Thoracic aorta (tissue), 2 donors: ENCODE measurements at regions not wholly inside any gene's neighbourhood (a gene's known extent, or its start where the extent isn't known, plus 50 kb on each side); places are given as distances from the start of the nearest gene placed in this dataset.

Experiments used
- ATAC-seq: fragments of 150-250 bp; one replicate; pipeline ENCODE4 v1.8.0; 2017; ENCODE audit warnings: low read depth; ENCODE audit not compliant: insufficient number of reproducible peaks, low FRiP score
- DNase-seq: peaks from one replicate; pipeline ENCODE4 v3.0.0-alpha.2; 2020; ENCODE audit warnings: low spot score
- H3K27ac ChIP-seq, 2 donors: fragments of 200-600 bp; sonication (generic); 1 replicate in 1 of 2; 2 replicates in 1 of 2; pipeline ENCODE4 v1.5.1; 2016; ENCODE audit warnings: mild to moderate bottlenecking in 2 of 2, moderate library complexity in 2 of 2
- H3K27me3 ChIP-seq: fragments of 200-600 bp; sonication (generic); replicated peaks from 2 replicates; pipeline ENCODE4 v1.6.0; 2016; ENCODE audit warnings: mild to moderate bottlenecking; ENCODE audit not compliant: insufficient read depth
- H3K36me3 ChIP-seq: fragments of 200-600 bp; sonication (generic); one replicate; pipeline ENCODE4 v1.5.1; 2016
- H3K4me1 ChIP-seq, 2 donors: fragments of 200-600 bp; sonication (generic); 1 replicate in 1 of 2; 2 replicates in 1 of 2; pipeline versions ENCODE4 v1.5.1 to v1.6.0; 2016; ENCODE audit warnings: low read depth in 2 of 2, mild to moderate bottlenecking in 1 of 2; ENCODE audit not compliant: control insufficient read depth in 1 of 2
- H3K4me3 ChIP-seq: fragments of 200-600 bp; sonication (generic); 2 replicates; pipeline ENCODE4 v1.5.1; 2016; ENCODE audit warnings: mild to moderate bottlenecking
- H3K9me3 ChIP-seq: fragments of 200-600 bp; sonication (generic); 2 replicates; pipeline ENCODE4 v1.5.1; 2016
- CTCF ChIP-seq: fragments of 200-600 bp; sonication (generic); IDR thresholded peaks from one replicate; pipeline ENCODE4 v1.5.1; 2019; ENCODE audit warnings: antibody characterized with exemption

GRCh38 chr16:79899316-79899715 lies 298.8 kb upstream of the MAF start:
- no peak for TF ChIP-seq CTCF
- DNase-seq (no peak), ATAC-seq (no peak)
- no peaks in the 10 kb centered on the region for H3K36me3 ChIP-seq
- H3K9me3 ChIP-seq, result no peaks in the 10 kb centered on the region
- H3K4me3 ChIP-seq, result no peak overlapping the region
- no peak overlapping the region for H3K27ac ChIP-seq
- H3K27me3 ChIP-seq, result no peaks in the 10 kb centered on the region
- H3K4me1 ChIP-seq, result no peaks in the 10 kb centered on the region

DNA sequence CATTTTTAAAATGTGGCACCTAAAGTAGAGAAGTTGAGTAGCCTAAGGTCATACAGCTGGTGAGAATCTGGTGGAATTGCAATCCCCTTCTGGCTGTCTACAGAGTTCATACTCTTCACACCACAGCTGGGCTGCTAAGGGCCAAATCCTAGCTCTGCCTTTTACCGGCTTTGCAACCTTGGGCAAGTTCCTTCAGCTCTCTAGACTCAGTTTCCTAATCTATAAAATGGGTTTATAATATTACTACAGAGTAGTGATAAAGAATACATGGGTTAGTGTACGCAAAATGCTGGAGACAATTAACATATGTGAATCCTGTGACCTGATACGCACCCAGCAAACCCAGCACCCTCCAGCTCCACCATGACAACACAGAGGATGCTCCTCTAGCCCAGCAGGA lies 298.2 kb upstream of the MAF start:
- no peak overlapping the region for H3K27ac ChIP-seq
- H3K27me3 ChIP-seq, result no peaks in the 10 kb centered on the region
- H3K9me3 ChIP-seq, result no peaks in the 10 kb centered on the region
- H3K36me3 ChIP-seq, result no peaks in the 10 kb centered on the region
- H3K4me1 ChIP-seq, result no peaks in the 10 kb centered on the region
- no peak for DNase-seq
- no peak for ATAC-seq
- no peak overlapping the region for H3K4me3 ChIP-seq
- TF ChIP-seq CTCF, result no peak

DNA sequence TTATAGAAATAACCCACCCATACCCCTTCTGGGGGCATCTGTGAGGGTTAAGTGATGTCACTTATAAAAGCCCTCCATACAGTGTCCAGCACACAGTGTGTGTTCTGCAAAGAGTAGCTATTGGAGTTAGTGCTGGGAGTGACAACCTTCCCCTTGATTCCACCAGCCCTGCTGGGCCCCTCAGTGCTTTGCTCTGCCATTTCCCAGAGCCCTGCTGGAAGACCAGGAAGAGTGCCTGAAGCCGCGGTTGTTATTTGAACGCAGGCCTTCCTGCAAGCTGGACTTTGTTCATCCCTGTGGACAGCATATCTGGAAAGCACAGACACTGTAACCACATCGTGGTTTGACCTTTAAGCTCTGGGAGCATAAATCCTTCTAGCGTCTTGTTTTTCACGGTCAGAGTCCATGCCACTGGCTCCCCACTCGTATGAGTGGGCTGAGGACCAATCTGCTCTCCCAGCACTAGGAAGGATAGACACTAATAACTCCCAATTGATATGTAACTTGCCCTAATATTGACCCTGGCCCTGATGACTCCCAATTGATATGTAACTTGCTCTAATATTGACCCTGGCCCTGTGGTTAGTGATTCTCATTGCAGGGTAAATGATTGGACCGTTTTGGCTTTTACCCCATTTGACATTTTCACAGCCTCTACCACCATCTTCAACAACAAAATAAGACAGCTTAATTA lies 297.1 kb upstream of the MAF start:
- Histone ChIP-seq H3K27me3 (no peaks in the 10 kb centered on the region), H3K36me3 (no peaks in the 10 kb centered on the region), H3K4me1 (no peaks in the 10 kb centered on the region), H3K4me3 (no peak overlapping the region), H3K27ac (no peak overlapping the region), H3K9me3 (no peaks in the 10 kb centered on the region)
- ATAC-seq, result no peak
- no peak for TF ChIP-seq CTCF
- DNase-seq, result no peak

GRCh38 chr16:79897104-79897452 lies 296.5 kb upstream of the MAF start:
- no peak for TF ChIP-seq CTCF
- no peaks in the 10 kb centered on the region for H3K9me3 ChIP-seq
- DNase-seq (no peak), ATAC-seq (no peak)
- no peaks in the 10 kb centered on the region for H3K4me1 ChIP-seq
- no peak overlapping the region for H3K4me3 ChIP-seq
- H3K27me3 ChIP-seq, result no peaks in the 10 kb centered on the region
- H3K36me3 ChIP-seq, result no peaks in the 10 kb centered on the region
- H3K27ac ChIP-seq, result no peak overlapping the region

DNA sequence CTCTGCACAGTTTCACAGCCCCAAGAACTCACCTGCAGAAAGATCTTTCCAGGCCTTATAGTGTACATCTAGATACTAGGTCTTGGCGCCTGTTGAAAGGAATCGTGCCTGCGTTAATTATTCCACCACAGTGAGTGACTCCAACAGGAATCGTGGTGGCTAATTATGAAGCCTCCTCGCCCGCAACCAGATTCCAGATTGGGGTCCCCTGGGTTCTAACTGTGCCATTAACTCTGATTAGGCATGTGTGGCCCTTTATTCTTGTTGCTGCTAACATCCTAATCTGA lies 295.3 kb upstream of the MAF start:
- H3K4me3 ChIP-seq, result no peak overlapping the region
- TF ChIP-seq CTCF, result no peak
- H3K27me3 ChIP-seq, result no peaks in the 10 kb centered on the region
- H3K27ac ChIP-seq, result no peak overlapping the region
- no peaks in the 10 kb centered on the region for H3K4me1 ChIP-seq
- no peaks in the 10 kb centered on the region for H3K36me3 ChIP-seq
- no peak for ATAC-seq
- DNase-seq, result no peak
- no peaks in the 10 kb centered on the region for H3K9me3 ChIP-seq
